HFF-Myc (cell line): ENCODE measurements at regions not wholly inside any gene's neighbourhood (a gene's known extent, or its start where the extent isn't known, plus 50 kb on each side); places are given as distances from the start of the nearest gene placed in this dataset.

Source experiments
- DNase-seq: peaks from one replicate; pipeline ENCODE4 v3.0.0-alpha.2; 2011; ENCODE audit warnings: low read depth; ENCODE audit errors: extremely low read depth
- H3K4me3 ChIP-seq: replicated peaks from 2 replicates; pipeline ENCODE4 v1.5.1; 2011; ENCODE audit warnings: low read depth, mild to moderate bottlenecking, control low read depth, low read length
- TF ChIP-seq, protein P1 (sequence below): IDR thresholded peaks from 2 replicates; pipeline ENCODE4 v1.5.1; 2012; ENCODE audit warnings: mild to moderate bottlenecking, low read depth, low read length, control low read depth; ENCODE audit errors: missing control alignments

DNA sequence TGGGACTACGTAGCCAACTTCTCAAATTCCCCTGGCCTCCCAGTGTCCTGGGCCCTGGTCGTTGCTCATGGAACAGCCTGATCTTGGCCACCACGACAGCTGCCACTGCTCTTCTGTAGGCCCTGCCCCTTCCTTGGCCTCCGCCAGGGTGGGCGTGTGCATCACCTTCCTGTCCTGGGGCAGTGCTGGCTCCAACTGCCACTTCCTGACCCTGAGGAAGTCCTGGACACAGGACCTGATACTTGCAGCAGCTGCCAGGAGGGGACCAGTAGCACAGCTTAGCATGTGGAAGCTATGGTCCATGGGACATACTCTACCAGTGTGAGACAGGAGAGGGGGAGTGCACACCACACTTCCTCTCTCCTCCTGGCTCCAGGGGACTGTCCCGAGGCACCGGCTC is 145.2 kb downstream of the TENT4A start:
- H3K4me3 ChIP-seq = no peak overlapping the region
- TF ChIP-seq, protein P1, sequence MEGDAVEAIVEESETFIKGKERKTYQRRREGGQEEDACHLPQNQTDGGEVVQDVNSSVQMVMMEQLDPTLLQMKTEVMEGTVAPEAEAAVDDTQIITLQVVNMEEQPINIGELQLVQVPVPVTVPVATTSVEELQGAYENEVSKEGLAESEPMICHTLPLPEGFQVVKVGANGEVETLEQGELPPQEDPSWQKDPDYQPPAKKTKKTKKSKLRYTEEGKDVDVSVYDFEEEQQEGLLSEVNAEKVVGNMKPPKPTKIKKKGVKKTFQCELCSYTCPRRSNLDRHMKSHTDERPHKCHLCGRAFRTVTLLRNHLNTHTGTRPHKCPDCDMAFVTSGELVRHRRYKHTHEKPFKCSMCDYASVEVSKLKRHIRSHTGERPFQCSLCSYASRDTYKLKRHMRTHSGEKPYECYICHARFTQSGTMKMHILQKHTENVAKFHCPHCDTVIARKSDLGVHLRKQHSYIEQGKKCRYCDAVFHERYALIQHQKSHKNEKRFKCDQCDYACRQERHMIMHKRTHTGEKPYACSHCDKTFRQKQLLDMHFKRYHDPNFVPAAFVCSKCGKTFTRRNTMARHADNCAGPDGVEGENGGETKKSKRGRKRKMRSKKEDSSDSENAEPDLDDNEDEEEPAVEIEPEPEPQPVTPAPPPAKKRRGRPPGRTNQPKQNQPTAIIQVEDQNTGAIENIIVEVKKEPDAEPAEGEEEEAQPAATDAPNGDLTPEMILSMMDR = no peak
- no peak for DNase-seq

DNA sequence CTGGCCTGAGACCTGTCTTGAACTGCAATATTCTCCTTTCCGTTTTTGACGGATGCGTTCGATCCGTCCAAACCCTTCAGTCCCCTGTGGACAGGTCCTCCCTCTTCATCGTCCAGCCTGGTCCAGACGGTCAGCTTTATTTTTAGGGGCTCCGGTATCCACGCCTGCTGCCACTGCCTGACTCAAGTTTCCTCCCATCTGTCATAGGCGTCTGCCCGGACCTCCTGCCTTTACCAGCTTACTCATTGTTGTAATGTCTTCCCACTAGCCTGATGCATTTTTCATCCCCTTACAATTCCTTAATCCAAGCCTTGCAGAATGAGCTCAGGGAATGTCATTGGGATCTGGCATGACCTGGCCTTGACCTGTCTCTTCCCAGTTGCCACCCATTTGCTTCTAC is 145.8 kb downstream of the TENT4A start:
- no peak overlapping the region for H3K4me3 ChIP-seq
- TF ChIP-seq, protein P1 = no peak
- DNase-seq = no peak

DNA sequence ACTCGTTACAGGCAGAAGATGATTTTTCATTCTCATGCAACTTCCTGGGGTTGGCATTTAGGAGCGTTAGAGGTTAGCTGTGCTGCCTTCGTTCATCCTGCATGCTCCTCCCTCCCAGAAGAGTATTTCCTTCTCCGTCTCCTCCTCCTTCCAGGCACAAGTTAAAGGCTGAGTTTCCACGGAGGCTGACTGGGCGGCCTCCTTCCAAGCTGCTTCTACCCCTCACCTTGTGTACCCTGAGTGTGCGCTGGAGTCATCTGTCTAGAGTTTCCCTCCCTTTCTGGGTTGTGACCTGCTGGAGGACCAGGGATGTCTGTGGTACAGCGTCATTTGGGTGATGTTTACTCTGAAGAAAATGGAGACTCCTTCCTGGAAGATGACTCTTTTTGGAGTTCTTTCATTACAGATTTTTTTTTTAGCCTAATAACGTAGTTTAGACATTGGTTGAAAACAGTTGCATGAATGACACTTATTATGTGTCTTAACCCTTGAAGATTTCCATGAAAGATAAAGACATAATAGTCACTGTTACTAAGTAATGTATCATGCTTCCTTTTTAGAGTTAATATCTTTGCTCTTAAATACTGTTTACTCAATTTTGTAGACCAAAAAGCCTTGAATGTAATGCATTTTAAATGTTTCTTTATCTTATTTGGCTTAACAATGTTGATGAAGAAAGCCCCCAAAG is 146.9 kb downstream of the TENT4A start:
- no peak overlapping the region for H3K4me3 ChIP-seq
- TF ChIP-seq, protein P1 = no peak
- no peak for DNase-seq

DNA sequence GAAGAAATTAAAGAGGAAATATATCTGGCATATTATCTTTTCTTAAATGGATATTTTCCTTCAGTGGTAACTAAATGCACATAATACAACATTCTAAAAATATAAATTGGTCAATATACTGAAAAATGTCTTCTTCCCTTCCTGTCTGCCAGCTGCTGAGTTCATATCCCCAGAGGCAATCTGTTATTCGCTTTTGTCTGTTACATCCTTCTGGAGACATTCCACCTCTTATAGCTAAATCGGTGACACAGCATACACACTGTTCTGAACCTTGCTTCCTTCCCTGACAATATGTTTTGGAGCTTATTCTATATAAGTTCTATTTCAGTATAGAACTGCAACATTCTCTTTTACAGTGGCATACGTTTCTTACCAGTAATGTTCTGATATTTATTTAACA is 147.8 kb downstream of the TENT4A start:
- no peak for DNase-seq
- no peak overlapping the region for H3K4me3 ChIP-seq
- TF ChIP-seq, protein P1 = no peak

DNA sequence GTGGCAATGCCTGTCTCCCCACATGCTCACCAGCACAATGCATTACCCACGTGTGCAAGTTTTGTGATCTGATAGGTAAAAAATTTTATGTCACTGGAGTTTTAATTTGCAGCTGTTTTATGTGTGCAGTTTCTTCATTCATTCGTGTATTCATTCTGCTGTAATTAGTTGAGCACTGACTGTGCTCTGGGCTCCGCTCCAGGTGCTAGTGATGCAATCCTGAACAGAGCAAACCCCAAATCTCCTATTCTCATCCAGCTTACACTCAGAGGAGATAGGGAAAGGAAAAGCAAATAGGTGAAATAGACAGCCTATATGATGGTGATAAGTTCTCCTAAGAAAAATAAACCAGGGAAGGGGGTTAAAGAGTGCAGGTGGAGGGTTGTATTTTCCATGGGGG is 148.4 kb downstream of the TENT4A start:
- TF ChIP-seq, protein P1 = no peak
- no peak overlapping the region for H3K4me3 ChIP-seq
- no peak for DNase-seq

DNA sequence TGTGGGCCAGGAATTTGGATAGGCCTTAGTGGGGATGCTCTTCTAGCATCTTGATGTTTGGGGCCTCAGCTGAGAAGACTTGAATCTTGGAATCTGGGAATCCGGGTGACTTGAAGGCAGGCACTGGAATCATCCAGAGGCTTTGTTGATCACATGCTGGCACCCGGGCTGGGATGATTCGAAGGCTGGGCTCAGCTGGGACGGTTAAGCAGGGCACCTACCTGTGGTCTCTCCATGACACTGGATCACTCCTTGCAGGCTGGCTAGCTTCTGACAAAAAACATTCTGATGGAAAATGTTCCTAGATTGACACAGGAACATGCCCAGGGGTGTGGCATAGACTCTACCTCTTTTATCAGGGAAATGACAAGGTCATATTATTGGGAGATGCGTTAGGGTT is 149.1 kb downstream of the TENT4A start:
- no peak for DNase-seq
- no peak overlapping the region for H3K4me3 ChIP-seq
- TF ChIP-seq, protein P1 = no peak

DNA sequence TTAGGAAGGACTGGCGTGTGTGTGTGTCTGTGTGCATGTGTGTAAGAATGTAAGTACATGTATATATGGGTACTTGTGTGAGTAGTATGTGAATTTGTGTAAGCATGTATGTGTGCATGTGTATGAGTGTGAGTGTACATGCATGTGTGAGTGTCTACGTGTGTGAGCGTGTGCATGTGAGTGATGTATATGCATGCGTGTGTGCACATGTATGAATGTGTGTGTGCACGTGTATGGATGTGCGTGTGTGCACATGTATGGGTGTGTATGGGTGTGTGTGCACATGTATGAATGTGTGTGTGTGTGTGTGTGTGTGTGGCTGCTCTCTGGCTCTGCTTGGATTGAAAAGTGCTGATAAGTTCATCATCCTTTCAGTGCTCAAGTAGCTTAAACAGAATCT is 154.5 kb downstream of the TENT4A start:
- no peak for DNase-seq
- TF ChIP-seq, protein P1 = no peak
- H3K4me3 ChIP-seq = no peak overlapping the region
